GM19468 (cell line): ENCODE measurements at regions not wholly inside any gene's neighbourhood (a gene's known extent, or its start where the extent isn't known, plus 50 kb on each side); places are given as distances from the start of the nearest gene placed in this dataset.
"Not testable (repeated sequence)": the region's sequence is repeated elsewhere in the genome, so short reads cannot be mapped to it uniquely, and the experiment has no call there.

ENCODE experiments used
- ATAC-seq: cut with Tn5 transposase; IDR thresholded peaks from one replicate; pipeline ENCODE4 v1.9.1; 2021; ENCODE audit warnings: mild to moderate bottlenecking, moderate library complexity, moderate number of reproducible peaks; ENCODE audit not compliant: unreplicated experiment; ENCODE audit errors: extremely low read depth

- ATAC-seq: no peak
These were observed 105.1 kb downstream of the MEX3B start for GRCh38 chr15:81940467-81941451.

DNA sequence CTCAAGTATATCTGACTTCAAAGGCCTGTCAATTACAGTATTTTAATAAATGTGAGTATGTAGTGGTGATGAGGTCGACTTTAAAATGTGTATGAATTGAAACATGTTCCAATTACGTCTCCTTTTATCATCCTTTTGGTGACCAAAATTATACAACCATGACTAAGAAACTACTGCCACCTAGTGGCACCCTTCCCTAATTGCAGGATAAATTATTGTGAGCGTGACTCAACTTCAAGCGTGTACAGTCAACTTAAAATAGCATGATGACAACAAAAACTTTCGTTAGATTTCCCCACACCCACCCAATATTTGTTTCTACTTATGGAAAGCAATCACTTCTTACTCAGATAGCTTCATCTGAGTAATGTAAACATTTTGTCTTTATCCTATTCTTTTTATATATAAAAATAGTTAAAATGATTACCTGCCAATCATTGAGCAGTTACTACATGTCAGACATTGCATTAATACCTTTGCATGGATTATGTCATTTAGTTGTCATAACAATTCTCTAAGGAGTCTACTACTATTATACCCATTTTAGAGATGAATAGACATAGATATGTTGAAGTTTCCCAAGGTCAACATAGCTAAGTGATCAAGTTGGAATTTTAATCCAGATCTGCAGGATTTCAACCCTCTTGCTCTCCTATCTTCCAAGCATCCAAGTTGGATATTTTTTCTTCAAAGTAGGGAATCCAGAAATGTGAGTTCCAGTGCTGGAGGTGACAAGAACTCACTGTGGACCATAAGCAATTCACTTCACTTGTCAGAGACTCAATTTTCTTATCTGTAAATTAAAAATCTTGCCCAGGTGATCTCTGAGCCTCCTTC lies 106.0 kb downstream of the MEX3B start:
- no peak for ATAC-seq

- ATAC-seq: no peak
These were observed 108.6 kb downstream of the MEX3B start for GRCh38 chr15:81937189-81937588.

- ATAC-seq: no peak
These were observed 115.0 kb downstream of the MEX3B start for GRCh38 chr15:81930582-81931369.

DNA sequence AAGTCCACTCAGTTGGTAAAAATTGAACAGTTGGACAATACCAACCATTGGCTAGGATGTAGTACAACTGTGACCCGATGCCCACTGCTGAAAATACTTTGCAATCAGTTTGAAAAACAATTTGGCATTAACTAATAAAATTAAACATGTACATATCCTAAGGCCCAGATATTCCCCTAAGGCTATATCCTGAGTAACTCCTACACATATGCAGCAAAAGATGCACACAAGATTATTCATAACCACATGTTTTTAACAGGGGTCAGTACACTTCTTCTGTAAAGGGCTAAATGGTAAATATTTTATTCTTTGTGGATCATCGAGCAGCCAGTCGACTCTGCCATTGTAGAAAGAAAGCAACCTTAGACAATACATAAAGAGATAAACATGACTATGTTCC lies 116.3 kb downstream of the MEX3B start:
- no peak for ATAC-seq

DNA sequence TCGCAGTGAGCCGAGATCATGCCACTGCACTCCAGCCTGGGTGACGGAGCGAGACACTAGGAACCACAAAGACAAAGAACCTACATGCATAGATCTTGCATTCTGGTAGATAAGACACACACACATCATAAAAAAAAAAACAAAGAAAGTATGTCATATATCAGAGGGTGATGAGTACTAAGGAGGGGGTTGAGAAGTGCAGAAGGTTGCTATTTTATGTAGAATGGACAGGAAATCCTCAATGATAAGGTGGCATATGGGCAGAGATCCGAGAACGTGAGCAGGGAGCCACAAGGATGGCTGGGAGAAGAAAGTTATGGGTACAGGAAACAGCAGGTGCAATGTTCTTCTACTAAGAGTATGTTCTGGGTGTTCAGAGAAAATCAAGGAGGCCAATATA lies 118.8 kb downstream of the MEX3B start:
- ATAC-seq: no peak

DNA sequence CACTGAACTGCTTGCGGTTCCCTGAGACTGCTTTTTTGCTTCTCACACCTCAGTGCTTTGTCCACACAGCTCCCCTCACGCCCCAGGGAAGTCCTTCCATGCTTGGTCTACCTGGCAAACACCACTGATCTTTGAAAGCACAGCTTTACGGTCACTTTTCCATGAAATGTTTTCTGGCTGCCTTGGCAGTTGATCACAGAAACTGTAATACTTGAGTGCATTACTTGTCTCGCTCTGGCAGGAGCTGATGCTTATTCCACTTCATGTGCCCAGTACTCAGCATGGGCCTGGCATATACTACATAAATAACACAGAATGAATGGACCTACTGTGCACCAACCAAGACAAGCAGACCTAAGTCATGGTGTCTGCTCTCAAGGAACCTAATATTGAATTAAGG lies 121.1 kb downstream of the MEX3B start:
- ATAC-seq: no peak

GRCh38 chr15:81923561-81924350 lies 122.1 kb downstream of the MEX3B start:
- ATAC-seq: no peak

- ATAC-seq: no peak
These were observed 123.7 kb downstream of the MEX3B start for GRCh38 chr15:81922143-81922542.

DNA sequence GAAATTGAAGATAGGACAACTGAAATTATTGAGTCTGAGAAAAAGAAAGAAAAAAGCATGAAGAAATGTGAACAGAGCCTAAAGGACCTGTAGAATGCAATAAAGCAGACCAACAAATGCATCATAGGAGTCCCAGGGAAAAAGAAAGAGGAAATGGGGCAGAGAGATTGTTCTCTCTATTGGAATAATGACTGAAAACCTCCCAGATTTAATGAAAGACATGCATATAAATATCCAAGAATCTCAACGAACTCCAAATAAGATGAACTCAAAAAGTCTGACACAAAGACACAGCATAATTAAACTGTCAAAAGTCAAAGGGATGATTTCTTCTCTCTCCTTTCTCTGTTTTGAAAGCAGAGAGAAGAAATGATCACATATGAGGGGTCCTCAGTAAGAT lies 124.7 kb downstream of the MEX3B start:
- no peak for ATAC-seq

DNA sequence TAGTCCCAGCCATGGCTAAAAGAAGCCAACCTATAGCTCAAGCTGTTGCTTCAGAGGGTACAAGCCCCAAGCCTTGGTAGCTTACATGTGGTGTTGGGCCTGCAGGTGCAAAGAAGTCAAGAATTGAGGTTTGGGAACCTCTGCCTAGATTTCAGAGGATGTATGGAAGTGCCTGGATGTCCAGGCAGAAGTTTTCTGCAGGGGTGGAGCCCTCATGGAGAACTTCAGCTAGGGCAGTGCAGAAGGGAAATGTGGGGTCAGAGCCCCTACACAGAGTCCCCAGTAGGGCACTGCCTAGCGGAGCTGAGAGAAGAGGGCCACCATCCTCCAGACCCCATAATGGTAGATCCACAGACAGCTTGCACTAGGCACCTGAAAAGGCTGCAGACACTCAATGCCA lies 127.1 kb downstream of the MEX3B start:
- not testable (repeated sequence) for ATAC-seq

DNA sequence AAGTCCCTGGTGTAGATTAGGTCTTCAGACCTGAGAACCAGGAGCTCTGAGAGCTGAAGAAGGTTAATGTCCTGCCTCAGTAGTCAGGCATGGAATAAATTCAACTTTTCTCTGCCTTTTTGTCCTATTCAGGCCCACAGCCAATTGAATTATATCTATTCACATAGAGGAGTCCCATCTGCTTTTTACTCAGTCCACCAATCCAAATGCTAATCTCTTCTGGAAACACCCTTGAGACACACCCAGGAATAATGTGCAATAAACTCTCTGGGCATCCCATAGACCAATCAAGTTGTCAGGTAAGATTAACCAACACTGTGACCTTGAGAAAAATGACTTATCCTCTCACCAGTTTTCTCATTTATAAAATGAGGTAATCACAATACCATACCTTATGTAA lies 129.4 kb downstream of the MEX3B start:
- ATAC-seq: no peak

GRCh38 chr15:81915990-81916389 lies 129.8 kb downstream of the MEX3B start:
- ATAC-seq: no peak

DNA sequence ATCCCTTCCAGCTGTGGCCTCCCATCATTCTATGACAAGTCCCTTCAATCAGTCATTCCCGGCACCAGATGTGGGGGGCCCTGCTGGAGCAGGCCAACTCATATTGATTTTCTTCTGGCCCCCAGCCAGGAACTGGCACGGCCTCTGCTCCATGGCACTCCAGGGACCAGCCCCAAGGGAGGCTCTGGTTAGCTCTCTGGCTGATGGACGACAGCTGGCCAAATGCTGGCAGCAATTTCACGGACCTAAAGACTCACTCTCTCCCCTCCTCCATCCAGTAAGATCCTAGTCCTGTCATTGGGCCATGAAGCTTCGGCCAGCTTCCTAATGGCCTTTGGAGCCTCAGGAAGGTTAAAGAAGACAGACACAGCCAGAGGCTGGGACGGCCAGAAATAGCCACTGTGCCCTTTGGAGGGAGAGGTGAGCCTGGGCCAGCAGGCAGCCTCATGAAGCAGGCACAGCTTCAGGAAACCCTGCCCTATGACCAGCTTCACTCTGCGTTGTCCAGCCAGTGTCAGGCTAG lies 131.0 kb downstream of the MEX3B start:
- no peak for ATAC-seq

DNA sequence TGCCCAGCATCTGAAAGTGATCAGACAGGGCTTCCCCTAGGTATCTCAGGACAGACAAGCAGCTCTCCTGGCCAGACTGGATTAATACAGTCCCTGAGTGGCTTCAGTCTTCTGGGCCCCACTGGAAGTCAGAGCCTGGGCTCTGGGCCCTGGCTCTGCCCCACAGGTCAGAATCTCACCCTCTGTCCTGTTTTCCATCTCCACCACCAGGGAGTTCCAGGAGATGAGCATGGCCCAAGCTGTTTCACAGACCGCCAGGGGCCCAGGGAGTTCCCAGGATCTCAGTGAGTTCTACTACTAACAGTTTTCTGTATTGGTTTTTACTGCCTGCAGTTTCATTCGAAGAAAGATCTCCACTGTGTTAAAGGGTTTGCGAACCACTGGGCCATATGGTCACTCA lies 131.5 kb downstream of the MEX3B start:
- no peak for ATAC-seq

DNA sequence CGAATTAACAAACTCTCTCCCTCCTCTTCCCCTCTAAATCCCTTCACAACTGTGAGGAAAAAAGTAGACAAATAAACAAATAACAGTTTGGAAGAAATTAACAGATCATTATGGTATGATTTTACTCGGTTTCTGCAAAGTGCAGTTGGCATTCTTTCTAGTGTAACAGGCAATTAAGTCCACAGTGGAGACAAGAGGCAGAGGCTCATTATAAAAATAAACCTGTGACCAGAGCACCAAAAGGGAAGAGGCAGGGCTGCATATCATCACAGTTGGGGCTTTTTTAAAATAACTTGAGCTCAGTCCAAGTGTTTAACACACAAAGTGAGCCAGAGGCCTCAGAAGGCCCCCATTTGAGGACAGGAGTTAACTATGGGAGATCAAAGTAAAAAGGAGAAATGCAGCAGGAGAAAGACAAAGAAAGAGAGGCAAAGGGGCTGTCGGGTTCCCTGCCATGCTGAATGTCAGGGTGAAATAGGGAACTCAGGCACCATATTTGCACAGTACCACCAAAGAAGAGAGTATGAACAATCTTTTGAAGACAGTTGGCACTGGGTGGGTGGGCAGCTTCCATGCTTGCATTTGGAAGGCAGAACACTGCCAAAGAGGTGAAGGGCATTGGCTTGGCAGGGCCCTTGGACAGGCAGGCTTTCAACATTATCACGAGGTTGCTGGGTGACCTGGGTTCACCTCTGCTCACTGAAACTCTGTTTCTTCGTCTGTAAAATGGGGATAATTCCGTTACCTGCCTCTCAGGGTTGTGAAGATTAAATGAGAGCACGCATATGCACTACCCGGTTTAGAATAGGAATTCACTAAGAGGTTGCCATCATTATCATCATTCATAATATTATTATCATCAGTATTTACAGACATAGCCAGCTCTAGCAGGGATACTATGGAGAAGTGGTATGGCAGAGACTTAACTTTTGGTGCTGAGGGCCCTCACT lies 134.5 kb downstream of the MEX3B start:
- no peak for ATAC-seq

GRCh38 chr15:81910355-81911021 lies 135.3 kb downstream of the MEX3B start:
- ATAC-seq: no peak

DNA sequence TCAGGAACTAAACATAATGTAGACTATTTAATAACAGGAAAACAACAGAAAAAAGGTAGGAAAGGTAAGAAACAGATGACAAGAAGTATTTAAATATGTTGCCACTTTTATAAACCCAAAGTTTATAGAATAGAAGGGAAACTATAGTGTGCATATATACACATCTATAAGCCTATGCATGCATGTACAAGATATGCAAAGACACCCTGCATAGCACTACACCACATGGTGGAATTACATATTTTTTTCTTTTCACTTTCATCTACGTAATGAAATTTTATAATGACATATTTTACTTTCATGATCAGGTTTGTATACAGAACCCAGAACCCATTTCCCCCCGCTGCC lies 136.8 kb downstream of the MEX3B start:
- ATAC-seq: no peak
